ENCODE measurements at regions not wholly inside any gene's neighbourhood (a gene's known extent, or its start where the extent isn't known, plus 50 kb on each side); places are given as distances from the start of the nearest gene placed in this dataset.
A peak's percentile ranks its signal among the peaks of the same experiment; 100 is the strongest.

GRCh38 chr14:87013583-87013982, 979.4 kb downstream of the GALC start:
- no peak overlapping the region for H3K4me3 ChIP-seq (ENCODE audit: control insufficient read depth, low read depth, low read length)
- TF ChIP-seq, protein P1, sequence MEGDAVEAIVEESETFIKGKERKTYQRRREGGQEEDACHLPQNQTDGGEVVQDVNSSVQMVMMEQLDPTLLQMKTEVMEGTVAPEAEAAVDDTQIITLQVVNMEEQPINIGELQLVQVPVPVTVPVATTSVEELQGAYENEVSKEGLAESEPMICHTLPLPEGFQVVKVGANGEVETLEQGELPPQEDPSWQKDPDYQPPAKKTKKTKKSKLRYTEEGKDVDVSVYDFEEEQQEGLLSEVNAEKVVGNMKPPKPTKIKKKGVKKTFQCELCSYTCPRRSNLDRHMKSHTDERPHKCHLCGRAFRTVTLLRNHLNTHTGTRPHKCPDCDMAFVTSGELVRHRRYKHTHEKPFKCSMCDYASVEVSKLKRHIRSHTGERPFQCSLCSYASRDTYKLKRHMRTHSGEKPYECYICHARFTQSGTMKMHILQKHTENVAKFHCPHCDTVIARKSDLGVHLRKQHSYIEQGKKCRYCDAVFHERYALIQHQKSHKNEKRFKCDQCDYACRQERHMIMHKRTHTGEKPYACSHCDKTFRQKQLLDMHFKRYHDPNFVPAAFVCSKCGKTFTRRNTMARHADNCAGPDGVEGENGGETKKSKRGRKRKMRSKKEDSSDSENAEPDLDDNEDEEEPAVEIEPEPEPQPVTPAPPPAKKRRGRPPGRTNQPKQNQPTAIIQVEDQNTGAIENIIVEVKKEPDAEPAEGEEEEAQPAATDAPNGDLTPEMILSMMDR (conservative IDR thresholded peaks at IDR 0.05; ENCODE audit: control insufficient read depth, insufficient read depth, low read depth, low read length): no peak
- DNase-seq (ENCODE audit: low read depth): peak; percentile 84

DNA sequence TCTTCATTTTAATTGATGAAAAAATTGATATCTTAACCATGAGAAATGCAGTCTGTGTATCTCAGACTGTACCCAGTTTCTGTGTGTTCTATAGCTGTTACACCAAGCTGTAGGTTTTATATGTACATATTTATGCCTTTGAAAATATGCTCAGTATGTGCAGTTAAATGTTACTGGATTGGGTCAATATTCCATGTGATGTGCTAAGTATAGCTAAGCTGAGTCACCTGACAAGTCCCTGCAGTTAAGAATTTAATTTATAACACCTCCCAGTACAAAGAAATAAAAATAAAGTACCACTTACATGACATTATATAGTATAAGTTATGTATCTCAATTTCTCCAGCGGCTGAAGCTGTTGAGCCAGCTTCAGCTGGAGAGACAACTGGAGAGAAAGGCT, 984.0 kb downstream of the GALC start:
- TF ChIP-seq, protein P1 (conservative IDR thresholded peaks at IDR 0.05; ENCODE audit: control insufficient read depth, insufficient read depth, low read depth, low read length): no peak
- no peak overlapping the region for H3K4me3 ChIP-seq (ENCODE audit: control insufficient read depth, low read depth, low read length)
- DNase-seq (ENCODE audit: low read depth): no peak

GRCh38 chr14:87005280-87005679, 987.7 kb downstream of the GALC start:
- TF ChIP-seq, protein P1 (conservative IDR thresholded peaks at IDR 0.05; ENCODE audit: control insufficient read depth, insufficient read depth, low read depth, low read length): no peak
- peak; percentile 54 for DNase-seq (ENCODE audit: low read depth)
- no peak overlapping the region for H3K4me3 ChIP-seq (ENCODE audit: control insufficient read depth, low read depth, low read length)

GRCh38 chr14:87002776-87003175, 990.2 kb downstream of the GALC start:
- TF ChIP-seq, protein P1 (conservative IDR thresholded peaks at IDR 0.05; ENCODE audit: control insufficient read depth, insufficient read depth, low read depth, low read length): no peak
- H3K4me3 ChIP-seq (ENCODE audit: control insufficient read depth, low read depth, low read length): no peak overlapping the region
- DNase-seq (ENCODE audit: low read depth): peak; percentile 15

- TF ChIP-seq, protein P1 (conservative IDR thresholded peaks at IDR 0.05; ENCODE audit: control insufficient read depth, insufficient read depth, low read depth, low read length): no peak
- no peak for DNase-seq (ENCODE audit: low read depth)
- no peak overlapping the region for H3K4me3 ChIP-seq (ENCODE audit: control insufficient read depth, low read depth, low read length)
Observed at GRCh38 chr14:87001333-87001732, 991.6 kb downstream of the GALC start.

DNA sequence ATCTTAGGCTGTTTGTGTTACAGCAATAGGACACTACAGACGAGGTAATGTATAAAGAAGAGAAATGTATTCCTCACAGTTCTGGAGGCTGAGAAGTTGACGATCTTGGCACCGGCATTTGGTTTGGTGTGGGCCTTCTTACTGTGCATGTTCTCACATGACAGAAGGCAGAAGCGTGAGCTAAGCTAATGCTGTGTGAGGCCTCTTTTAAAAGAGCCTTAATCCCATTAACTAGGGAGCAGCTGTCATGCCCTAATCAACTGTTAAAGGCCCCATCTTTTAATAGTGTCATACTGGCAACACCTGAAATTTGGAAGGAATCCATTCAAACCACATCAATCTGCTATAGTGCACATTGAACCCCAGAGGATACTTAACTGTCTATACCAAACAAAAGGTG, 992.9 kb downstream of the GALC start:
- no peak for DNase-seq (ENCODE audit: low read depth)
- TF ChIP-seq, protein P1 (conservative IDR thresholded peaks at IDR 0.05; ENCODE audit: control insufficient read depth, insufficient read depth, low read depth, low read length): no peak
- H3K4me3 ChIP-seq (ENCODE audit: control insufficient read depth, low read depth, low read length): no peak overlapping the region

DNA sequence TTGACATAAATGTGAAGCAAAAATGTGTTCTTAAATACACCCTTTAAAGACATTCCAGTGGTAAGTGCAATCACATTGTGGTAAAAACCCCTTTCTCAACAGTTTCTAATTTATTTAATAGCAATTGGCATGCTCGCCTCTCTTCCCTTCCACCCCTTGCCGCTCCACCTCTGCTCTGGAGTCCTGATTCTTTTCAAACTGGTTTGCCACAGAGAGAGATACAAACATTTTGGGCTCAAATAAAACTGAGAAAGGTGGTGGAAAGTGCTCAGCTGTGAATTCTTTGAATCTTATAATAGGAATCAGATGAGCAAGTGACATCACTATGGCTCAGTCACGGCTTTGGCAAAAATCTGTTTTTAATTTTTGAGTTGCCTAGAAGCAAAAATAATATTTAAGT, 993.9 kb downstream of the GALC start:
- peak; percentile 66 for DNase-seq (ENCODE audit: low read depth)
- no peak overlapping the region for H3K4me3 ChIP-seq (ENCODE audit: control insufficient read depth, low read depth, low read length)

More for the DNA sequence above, 993.9 kb downstream of the GALC start:
- TF ChIP-seq, protein P1 (conservative IDR thresholded peaks at IDR 0.05; ENCODE audit: control insufficient read depth, insufficient read depth, low read depth, low read length): no peak
